GM19328 (cell line): ENCODE measurements at regions not wholly inside any gene's neighbourhood (a gene's known extent, or its start where the extent isn't known, plus 50 kb on each side); places are given as distances from the start of the nearest gene placed in this dataset.

Experiments used
- ATAC-seq: cut with Tn5 transposase; IDR thresholded peaks from one replicate; pipeline ENCODE4 v1.9.1; 2021; ENCODE audit warnings: mild to moderate bottlenecking, moderate library complexity; ENCODE audit not compliant: unreplicated experiment

DNA sequence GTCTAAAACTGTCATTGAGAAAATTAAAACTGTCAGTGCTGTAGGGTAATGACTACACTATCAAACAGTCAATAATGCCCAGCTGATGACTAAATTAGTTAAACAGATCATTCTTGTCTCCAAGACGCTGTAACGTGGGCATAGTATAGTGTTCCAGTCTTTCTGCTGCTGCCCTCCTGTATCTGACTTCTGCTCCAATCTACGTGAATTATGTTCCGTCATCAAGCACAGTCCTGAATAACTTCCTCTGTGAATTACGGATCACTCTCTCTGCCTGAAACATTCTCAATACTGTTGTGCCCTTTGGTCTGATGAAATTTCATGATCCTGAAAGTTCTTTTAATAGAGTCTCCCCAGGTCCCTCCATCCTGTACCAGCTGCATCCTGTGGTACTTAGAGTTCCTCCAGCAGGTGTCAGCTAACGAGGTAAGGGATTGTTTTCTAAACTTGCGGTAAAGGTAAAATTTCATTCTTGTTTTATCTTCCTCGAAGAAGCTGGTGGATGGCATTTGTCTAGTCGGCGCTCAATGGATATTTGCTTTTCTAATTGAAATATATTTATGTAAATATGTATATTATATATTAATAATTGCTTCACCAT is 393.5 kb upstream of the ADARB2 start:
- no peak for ATAC-seq

DNA sequence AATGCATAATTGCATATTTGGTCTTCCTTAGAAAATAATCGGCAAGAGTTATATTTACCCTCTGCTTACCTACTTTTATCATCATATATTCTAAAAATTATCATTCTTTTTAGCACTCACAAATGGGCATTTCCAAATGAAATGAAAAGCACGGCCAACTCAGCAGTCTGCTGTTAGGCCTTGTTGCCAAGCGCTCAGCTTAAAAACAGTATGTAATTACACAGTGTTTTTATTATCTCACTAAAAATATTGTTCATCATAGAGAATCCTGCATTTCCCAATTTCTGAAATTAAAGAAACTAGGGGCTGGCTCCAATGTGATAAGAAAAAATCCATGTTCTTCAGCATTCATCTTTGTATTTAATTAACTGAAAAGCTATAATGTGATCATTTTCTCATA is 391.7 kb upstream of the ADARB2 start:
- no peak for ATAC-seq

DNA sequence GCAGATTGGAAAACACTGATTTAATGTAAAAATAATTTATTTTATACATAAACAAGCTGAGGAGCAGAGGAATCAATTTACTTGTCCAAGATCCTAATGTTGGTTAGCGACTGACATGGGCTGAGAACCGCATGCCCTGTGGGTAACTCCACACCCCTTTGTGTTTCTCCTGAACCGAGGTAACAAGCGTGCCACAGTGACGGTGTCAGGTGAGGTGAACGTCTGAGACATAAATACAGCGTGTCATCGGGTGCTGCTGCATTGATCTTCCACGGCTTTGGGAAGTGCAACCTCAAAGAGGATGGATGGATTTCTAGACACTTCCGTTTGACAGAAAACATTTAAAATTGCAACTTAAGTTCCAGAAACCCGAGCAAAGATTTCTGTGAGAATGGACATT is 386.8 kb upstream of the ADARB2 start:
- no peak for ATAC-seq

DNA sequence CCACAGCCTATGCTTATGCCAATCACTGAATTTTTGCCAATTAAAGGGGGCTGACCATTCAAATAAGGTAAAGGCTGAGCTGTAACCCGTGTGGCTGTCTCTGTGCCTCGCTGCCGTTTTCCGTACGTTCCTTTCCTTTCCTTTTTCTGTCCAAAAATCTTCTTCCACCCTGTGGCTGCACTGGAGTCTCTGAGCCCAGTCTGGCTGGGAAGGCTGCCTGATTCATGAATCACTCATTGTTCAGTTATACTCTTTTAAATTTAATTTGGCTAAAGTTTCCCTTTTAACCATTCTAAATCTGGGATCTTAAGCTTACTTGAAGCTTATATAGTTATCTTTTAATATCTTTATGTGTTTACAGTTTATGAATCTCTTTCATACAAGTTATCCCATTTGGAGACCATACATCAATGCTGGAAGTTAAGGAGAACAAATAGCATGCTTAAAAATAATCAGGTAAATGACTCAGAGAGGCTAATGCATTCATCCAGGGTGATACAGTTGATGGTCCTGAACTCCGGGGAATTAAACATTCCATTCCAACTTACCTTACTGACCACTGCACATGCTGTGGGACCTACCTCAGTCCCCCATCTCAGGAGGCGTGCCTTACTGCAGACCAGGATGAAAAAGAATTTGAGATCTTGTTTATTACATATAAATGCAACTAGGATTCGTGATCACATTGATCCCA is 385.3 kb upstream of the ADARB2 start:
- ATAC-seq = no peak

DNA sequence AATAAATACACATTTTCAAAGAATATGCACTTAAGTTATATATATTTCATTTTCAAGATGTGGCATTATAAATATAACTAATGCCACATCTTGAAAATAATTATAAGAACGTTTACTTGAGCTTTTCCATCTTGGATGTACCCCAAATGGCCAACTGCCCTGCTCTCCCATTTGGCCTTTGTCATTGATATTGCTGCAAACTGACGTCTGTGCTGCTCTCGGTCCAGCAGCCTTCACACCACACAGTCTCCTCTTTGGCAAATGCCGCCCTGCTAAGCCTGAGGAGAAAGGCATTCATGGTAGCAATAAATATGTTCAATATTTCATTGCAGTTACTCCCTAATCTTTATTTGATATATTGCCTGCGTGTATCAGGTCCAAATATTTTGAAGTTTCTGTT is 384.6 kb upstream of the ADARB2 start:
- ATAC-seq = no peak

DNA sequence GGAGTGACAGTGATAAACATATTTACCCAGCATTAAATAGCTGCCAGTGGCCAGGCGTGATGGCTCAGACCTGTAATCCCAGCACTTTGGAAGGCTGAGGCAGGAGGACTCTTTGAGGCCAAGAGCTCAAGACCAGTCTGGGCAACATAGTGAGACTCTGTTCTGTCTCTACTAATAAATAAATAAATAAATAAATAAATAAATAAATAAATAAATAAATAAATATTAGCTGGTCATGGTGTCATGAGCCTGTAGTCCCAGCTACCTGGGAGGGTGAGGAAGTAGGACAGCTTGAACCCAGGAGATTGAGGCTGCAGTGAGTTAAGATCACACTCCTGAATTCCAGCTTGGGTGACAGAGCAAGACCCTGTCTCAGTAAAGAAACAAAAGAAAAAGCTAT is 384.0 kb upstream of the ADARB2 start:
- ATAC-seq = no peak

- ATAC-seq = no peak
These were observed 383.4 kb upstream of the ADARB2 start for GRCh38 chr10:2120746-2121145.

DNA sequence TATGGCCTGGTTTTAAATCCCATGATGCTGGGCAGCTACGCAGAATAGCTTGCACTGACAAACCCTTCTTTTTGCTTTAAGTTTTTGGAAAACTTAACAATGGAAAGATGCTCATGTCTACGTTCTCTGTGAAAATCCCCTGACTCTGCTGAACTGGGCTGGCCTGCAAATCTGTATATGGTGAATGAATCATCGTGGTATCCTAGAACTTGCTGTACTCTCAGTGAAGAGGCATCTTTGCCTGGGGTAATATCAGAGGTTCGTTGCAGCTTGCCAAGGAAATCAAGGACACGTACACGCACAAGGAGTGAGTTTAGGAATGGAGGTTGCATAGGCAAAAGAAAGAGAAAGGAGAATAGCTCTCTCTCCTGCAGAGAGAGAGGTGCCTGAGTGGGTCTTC is 382.0 kb upstream of the ADARB2 start:
- ATAC-seq = no peak

- ATAC-seq = no peak
These were observed 380.9 kb upstream of the ADARB2 start for GRCh38 chr10:2118201-2118600.

GRCh38 chr10:2117641-2118040 is 380.3 kb upstream of the ADARB2 start:
- ATAC-seq = no peak

GRCh38 chr10:2111965-2112364 is 374.6 kb upstream of the ADARB2 start:
- ATAC-seq = no peak

- ATAC-seq = no peak
These were observed 371.2 kb upstream of the ADARB2 start for GRCh38 chr10:2108496-2108895.

DNA sequence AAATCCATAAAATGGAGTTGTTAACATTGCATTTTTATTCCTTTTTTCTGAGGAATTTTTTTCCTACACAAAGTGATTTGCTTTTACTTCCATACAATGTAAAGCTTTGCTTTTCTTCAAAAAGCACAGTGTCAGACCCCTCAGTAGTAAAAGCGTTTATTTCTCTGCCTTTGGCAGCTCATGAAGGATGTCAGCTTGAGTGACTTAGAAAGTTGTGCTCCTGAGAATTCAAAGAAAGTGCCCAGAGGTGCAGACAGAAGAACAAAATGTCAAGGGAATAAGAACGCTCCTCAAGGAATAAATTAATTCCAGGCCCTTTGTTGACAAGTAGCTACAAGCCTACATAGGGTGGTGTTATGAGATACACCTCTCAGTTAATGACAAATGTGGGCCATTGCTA is 369.3 kb upstream of the ADARB2 start:
- ATAC-seq = no peak

DNA sequence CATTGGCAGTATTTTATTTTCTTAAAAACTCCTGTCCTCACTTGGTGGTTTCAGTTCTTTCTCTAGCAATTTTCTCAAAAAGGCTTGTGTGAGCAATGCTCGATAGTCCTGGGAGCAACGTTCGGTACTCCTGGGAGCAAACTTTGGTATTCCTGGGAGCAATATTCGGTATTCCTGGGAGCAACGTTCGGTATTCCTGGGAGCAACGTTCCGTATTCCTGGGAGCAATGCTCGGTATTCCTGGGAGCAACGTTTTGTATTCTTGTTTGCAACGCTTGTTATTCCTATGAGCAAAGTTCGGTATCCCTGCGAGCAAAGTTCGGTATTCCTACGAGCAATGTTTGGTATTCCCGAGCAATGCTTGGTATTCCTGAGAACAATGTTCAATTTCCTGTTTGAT is 362.0 kb upstream of the ADARB2 start:
- no peak for ATAC-seq

- ATAC-seq = no peak
These were observed 360.6 kb upstream of the ADARB2 start for GRCh38 chr10:2097937-2098336.

DNA sequence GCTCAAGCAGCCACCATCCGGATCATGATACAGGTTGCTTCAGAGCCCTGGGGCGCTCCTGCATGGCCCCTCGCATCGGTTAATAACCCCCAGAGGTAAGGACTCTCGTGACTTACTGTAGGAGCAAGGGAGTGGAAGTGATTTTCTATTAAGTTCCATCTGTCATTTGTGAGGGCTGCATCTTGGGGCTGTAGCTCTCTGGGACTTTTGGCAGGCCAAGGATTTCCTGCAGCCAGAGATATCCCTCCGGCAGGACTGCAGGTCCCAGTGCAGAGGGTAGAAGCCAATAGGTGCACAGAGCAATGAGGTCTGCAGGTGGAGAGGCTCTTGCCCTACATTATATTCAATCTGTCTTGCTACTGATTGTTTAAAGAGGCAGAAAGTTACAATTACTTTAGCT is 356.8 kb upstream of the ADARB2 start:
- no peak for ATAC-seq

DNA sequence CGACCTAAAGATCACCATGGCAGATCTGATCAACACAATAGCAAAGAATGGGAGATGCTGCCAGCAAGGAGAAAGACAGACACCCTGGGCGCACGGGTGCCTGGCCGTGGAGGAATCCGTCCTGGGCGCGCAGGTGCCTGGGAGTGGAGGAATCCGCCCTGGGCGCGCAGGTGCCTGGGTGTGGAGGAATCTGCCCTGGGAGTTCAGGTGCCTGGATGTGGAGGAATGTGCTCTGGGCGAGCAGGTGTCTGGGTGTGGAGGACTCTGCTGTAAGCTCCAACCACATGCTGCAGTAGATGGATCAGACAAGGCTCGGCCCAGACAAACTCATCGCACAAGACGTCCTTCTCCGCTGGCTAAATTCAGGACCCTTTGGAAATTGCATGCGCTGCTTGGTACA is 346.3 kb upstream of the ADARB2 start:
- no peak for ATAC-seq

GRCh38 chr10:2081501-2081900 is 344.2 kb upstream of the ADARB2 start:
- no peak for ATAC-seq

GRCh38 chr10:2079603-2080078 is 342.3 kb upstream of the ADARB2 start:
- no peak for ATAC-seq

GRCh38 chr10:2077231-2077630 is 339.9 kb upstream of the ADARB2 start:
- no peak for ATAC-seq

GRCh38 chr10:2076528-2076927 is 339.2 kb upstream of the ADARB2 start:
- ATAC-seq = no peak

DNA sequence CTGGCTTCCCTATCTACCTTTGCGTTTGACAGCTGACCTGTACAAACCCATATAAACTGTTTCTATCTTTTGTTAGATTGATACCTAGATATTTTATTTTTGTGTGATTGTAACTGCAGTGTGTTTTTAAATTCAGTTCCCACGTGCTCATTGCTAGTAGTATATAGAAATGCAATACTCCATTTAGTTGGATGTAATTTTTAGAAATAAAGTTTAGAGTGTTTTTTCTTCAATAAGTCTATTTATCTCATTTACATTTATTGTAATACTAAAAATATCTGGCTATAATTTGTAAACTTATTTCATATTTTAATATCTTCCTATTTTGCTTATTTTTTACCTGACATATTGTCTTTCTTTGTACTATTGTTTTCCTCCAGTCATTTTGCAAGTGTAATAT is 329.7 kb upstream of the ADARB2 start:
- ATAC-seq = no peak

DNA sequence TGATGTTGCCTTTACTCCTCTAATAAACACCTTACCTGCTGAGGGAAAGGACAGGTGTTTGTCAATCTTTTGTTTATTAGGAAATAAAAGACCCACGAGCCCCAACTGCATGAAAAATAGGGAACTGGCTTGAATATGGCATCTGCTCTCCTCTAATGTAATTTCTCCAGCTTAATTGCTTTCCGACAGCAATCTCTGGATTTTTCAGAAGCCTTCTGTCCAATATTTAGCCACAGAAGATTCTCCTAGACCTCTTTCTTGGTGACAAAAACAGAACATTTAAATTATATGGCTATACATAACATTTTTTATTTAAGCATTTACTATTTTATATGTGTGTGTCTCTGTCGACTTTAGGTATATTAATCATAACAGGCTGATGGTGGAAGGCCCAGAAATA is 317.4 kb upstream of the ADARB2 start:
- ATAC-seq = no peak
